ENCODE measurements at regions not wholly inside any gene's neighbourhood (a gene's known extent, or its start where the extent isn't known, plus 50 kb on each side); places are given as distances from the start of the nearest gene placed in this dataset.

DNA sequence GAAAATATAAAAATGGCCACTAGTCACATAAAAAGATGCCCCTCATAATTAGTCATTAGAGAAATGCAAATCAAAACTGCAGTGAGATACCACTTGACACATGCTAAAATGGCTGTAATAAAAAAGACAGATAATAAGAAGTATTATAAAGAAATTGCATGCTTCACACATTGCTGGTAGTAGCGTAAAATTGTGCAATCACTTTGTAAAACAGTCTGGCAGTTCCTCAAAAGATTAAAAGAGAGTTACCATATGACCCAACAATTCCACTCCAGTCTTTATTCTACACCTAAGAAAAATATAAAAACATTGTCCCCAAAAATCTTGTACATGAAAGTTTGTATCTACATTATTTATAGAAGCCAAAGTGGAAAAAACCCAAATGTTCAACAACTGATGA, 170.6 kb upstream of the FIGN start:
- TF ChIP-seq, protein P1, sequence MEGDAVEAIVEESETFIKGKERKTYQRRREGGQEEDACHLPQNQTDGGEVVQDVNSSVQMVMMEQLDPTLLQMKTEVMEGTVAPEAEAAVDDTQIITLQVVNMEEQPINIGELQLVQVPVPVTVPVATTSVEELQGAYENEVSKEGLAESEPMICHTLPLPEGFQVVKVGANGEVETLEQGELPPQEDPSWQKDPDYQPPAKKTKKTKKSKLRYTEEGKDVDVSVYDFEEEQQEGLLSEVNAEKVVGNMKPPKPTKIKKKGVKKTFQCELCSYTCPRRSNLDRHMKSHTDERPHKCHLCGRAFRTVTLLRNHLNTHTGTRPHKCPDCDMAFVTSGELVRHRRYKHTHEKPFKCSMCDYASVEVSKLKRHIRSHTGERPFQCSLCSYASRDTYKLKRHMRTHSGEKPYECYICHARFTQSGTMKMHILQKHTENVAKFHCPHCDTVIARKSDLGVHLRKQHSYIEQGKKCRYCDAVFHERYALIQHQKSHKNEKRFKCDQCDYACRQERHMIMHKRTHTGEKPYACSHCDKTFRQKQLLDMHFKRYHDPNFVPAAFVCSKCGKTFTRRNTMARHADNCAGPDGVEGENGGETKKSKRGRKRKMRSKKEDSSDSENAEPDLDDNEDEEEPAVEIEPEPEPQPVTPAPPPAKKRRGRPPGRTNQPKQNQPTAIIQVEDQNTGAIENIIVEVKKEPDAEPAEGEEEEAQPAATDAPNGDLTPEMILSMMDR (IDR thresholded peaks at IDR 0.05) = no peak
- TF ChIP-seq POLR2AphosphoS5 (IDR thresholded peaks at IDR 0.05) (no peak), POLR2A (IDR thresholded peaks at IDR 0.05) (no peak)
